ENCODE measurements at regions not wholly inside any gene's neighbourhood (a gene's known extent, or its start where the extent isn't known, plus 50 kb on each side); places are given as distances from the start of the nearest gene placed in this dataset.

DNA sequence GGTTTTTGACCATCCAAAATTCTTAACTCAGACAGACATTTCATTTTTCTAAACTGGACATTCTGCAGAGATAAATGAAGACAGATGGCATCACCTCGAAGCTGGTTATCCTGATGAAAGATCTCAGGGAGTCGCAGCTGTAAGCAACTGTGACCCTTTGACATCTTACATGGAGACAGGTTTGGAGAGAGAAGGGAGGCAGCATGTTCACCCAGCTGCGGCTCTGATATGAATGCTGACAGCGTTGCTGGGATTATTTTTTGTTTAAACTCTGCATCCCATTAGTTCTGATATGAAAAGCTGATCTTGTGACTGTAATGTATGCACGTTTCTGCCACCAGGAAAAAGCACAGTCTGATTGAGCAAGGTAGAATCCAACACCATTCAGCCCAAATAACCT lies 89.4 kb downstream of the C6orf118 start:
- no peak for DNase-seq (ENCODE audit: low spot score in 2 of 2)
- no peaks in the 10 kb centered on the region for H3K9me3 ChIP-seq
- WGBS, 2 donors: 15 to 47% methylated on average over 5 of the region's 5 CpGs

DNA sequence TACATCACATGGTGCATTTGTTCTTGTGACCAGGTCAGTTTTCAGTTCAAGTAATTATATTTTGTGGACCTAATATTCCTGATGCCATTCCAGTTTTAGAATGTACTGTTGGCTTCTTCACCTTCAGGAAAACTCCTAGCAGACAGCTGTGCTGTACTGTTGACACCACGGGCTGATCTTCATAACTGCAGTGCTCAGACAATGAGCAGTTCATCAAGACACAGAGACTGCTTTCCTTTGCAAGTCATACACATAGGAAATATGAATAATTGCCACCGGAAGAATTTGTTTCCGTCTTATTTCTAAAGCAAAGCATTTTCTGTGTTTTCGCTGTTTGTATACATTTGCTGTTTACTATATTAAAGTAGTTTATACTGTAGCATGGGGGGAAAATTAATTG lies 89.8 kb downstream of the C6orf118 start:
- no peaks in the 10 kb centered on the region for H3K36me3 ChIP-seq
- TF ChIP-seq EP300 (IDR thresholded peaks at IDR 0.05) (no peak), POLR2A (IDR thresholded peaks at IDR 0.05) (no peak)
- TF ChIP-seq, protein P1, sequence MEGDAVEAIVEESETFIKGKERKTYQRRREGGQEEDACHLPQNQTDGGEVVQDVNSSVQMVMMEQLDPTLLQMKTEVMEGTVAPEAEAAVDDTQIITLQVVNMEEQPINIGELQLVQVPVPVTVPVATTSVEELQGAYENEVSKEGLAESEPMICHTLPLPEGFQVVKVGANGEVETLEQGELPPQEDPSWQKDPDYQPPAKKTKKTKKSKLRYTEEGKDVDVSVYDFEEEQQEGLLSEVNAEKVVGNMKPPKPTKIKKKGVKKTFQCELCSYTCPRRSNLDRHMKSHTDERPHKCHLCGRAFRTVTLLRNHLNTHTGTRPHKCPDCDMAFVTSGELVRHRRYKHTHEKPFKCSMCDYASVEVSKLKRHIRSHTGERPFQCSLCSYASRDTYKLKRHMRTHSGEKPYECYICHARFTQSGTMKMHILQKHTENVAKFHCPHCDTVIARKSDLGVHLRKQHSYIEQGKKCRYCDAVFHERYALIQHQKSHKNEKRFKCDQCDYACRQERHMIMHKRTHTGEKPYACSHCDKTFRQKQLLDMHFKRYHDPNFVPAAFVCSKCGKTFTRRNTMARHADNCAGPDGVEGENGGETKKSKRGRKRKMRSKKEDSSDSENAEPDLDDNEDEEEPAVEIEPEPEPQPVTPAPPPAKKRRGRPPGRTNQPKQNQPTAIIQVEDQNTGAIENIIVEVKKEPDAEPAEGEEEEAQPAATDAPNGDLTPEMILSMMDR (IDR thresholded peaks at IDR 0.05): no peak
- 34 to 40% methylated on average over 4 of the region's 4 CpGs for WGBS, 2 donors
- H3K27me3 ChIP-seq: no peaks in the 10 kb centered on the region
- H3K9me3 ChIP-seq: no peaks in the 10 kb centered on the region
- DNase-seq (ENCODE audit: low spot score in 2 of 2): no peak
- H3K27ac ChIP-seq: no peak overlapping the region
- H3K4me1 ChIP-seq: peaks cover 0 to 8% (median 0%) of the 10 kb centered on the region in 4 donors
- H3K4me3 ChIP-seq: no peak overlapping the region

More for the DNA sequence above, 89.4 kb downstream of the C6orf118 start:
- TF ChIP-seq, protein P1 (IDR thresholded peaks at IDR 0.05): no peak
- TF ChIP-seq EP300 (IDR thresholded peaks at IDR 0.05) (no peak), POLR2A (IDR thresholded peaks at IDR 0.05) (no peak)
- no peaks in the 10 kb centered on the region for H3K36me3 ChIP-seq
- no peak overlapping the region for H3K4me3 ChIP-seq
- no peaks in the 10 kb centered on the region for H3K27me3 ChIP-seq
- H3K27ac ChIP-seq: no peak overlapping the region
- H3K4me1 ChIP-seq: peaks cover 0 to 8% (median 0%) of the 10 kb centered on the region in 4 donors

DNA sequence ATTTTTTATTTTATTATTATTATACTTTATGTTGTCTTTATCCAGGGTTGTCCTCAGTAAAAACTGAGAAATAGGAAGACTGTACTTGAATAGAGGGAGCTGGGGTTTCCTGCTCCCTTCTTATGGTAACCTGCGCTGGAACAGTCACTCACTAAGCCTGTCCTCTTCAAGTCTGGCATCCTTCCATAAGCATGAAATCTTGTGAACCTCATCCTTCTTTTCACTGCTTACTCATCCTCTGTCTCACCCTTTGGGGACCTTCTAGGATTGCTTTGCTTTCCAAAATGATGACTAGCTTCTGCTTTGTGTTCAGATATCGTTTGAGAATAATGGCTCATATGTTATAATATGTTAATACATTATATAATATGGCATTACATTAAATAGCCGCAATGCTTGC lies 90.6 kb downstream of the C6orf118 start:
- Histone ChIP-seq H3K36me3 (no peaks in the 10 kb centered on the region), H3K27ac (no peak overlapping the region), H3K27me3 (no peaks in the 10 kb centered on the region), H3K9me3 (peaks cover 0 to 4% (median 0%) of the 10 kb centered on the region in 4 donors), H3K4me3 (no peak overlapping the region), H3K4me1 (peaks cover 0 to 8% (median 0%) of the 10 kb centered on the region in 4 donors)
- TF ChIP-seq EP300 (IDR thresholded peaks at IDR 0.05) (no peak), POLR2A (IDR thresholded peaks at IDR 0.05) (no peak)
- TF ChIP-seq, protein P1 (IDR thresholded peaks at IDR 0.05): no peak
- 42 to 52% methylated on average over 3 of the region's 3 CpGs for WGBS, 2 donors
- no peak for DNase-seq (ENCODE audit: low spot score in 2 of 2)

DNA sequence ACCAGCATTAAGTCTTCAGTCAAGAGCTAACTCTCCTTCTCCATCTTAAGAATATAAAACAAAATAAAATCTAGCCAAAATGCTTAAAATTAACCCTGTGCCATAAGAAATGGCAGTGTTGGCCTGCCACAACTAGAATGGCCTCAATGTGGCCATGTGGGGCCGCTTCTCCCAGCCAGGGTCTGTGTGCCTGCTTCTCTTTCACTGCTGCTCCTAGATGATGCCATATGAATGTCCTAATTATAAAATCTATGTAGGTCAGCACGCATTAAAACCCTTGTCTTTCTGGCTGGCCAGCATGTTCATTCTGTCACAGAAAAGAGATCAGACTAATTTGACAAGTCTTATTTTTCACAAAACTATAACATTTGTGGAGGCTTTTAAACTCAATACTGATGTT lies 102.6 kb downstream of the C6orf118 start:
- DNase-seq (ENCODE audit: low spot score in 2 of 2): no peak
- Histone ChIP-seq H3K36me3 (no peaks in the 10 kb centered on the region), H3K27me3 (no peaks in the 10 kb centered on the region), H3K27ac (no peak overlapping the region), H3K4me1 (no peaks in the 10 kb centered on the region), H3K9me3 (peaks cover 0 to 4% (median 0%) of the 10 kb centered on the region in 4 donors), H3K4me3 (no peak overlapping the region)
- 84 to 89% methylated on average over 2 of the region's 2 CpGs for WGBS, 2 donors
- TF ChIP-seq EP300 (IDR thresholded peaks at IDR 0.05) (no peak), POLR2A (IDR thresholded peaks at IDR 0.05) (no peak)
- TF ChIP-seq, protein P1 (IDR thresholded peaks at IDR 0.05): no peak

DNA sequence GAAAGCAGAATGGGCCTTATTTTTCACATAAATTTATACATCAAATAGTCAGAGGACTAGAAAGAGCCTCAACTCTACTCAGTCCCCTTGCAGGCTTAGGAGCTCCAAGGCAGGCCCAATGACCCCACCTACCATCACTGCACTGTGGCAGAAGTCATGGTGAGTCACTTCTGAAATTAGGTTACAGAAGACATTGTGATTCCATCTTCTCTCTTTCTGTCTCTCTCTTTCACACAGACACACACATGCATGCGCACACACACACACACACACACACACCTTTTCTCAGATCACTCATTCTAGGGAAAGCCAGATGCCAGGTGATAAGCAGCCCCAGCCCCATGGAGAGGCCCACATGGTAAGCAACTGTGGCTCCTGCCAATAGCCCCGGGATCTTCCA lies 103.8 kb downstream of the C6orf118 start:
- 60 to 95% methylated on average over 2 of the region's 2 CpGs for WGBS, 2 donors
- TF ChIP-seq EP300 (IDR thresholded peaks at IDR 0.05) (no peak), POLR2A (IDR thresholded peaks at IDR 0.05) (no peak)
- TF ChIP-seq, protein P1 (IDR thresholded peaks at IDR 0.05): no peak
- Histone ChIP-seq H3K27me3 (no peaks in the 10 kb centered on the region), H3K36me3 (no peaks in the 10 kb centered on the region), H3K4me3 (no peak overlapping the region), H3K27ac (no peak overlapping the region), H3K9me3 (no peaks in the 10 kb centered on the region), H3K4me1 (no peaks in the 10 kb centered on the region)
- no peak for DNase-seq (ENCODE audit: low spot score in 2 of 2)

Measured in tibial nerve (tissue), 4 donors.